M059J (cell line): ENCODE measurements at regions not wholly inside any gene's neighbourhood (a gene's known extent, or its start where the extent isn't known, plus 50 kb on each side); places are given as distances from the start of the nearest gene placed in this dataset.

Experiments used
- DNase-seq: peaks from one replicate; pipeline ENCODE4 v3.0.0-alpha.2; 2012; ENCODE audit warnings: low read depth

- DNase-seq: no peak
Measured at GRCh38 chr6:112717401-112717800, 370.3 kb downstream of the RFPL4B start.

GRCh38 chr6:112717856-112718255, 370.7 kb downstream of the RFPL4B start:
- DNase-seq: peak; percentile 20

GRCh38 chr6:112725541-112726085, 378.5 kb downstream of the RFPL4B start:
- no peak for DNase-seq

- no peak for DNase-seq
Measured at GRCh38 chr6:112735129-112735528, 388.0 kb downstream of the RFPL4B start.

- no peak for DNase-seq
Measured at GRCh38 chr6:112739766-112740165, 392.6 kb downstream of the RFPL4B start.

- DNase-seq: peak; percentile 11
Measured at GRCh38 chr6:112743323-112743722, 396.2 kb downstream of the RFPL4B start.

GRCh38 chr6:112744827-112745226, 397.7 kb downstream of the RFPL4B start:
- DNase-seq: no peak

- DNase-seq: no peak
Measured at GRCh38 chr6:112745765-112746164, 398.6 kb downstream of the RFPL4B start.

GRCh38 chr6:112749673-112750072, 402.5 kb downstream of the RFPL4B start:
- DNase-seq: no peak

GRCh38 chr6:112752305-112752704, 405.2 kb downstream of the RFPL4B start:
- DNase-seq: no peak

GRCh38 chr6:112752791-112753190, 405.7 kb downstream of the RFPL4B start:
- no peak for DNase-seq

GRCh38 chr6:112760831-112761230, 413.7 kb downstream of the RFPL4B start:
- peak; percentile 32 for DNase-seq

GRCh38 chr6:112761740-112762139, 414.6 kb downstream of the RFPL4B start:
- DNase-seq: no peak

GRCh38 chr6:112764377-112764776, 417.2 kb downstream of the RFPL4B start:
- no peak for DNase-seq

- DNase-seq: no peak
Measured at GRCh38 chr6:112770308-112770707, 423.2 kb downstream of the RFPL4B start.

GRCh38 chr6:112773187-112773586, 426.1 kb downstream of the RFPL4B start:
- DNase-seq: peak; percentile 41

- no peak for DNase-seq
Measured at GRCh38 chr6:112774319-112774718, 427.2 kb downstream of the RFPL4B start.

GRCh38 chr6:112780498-112781096, 433.5 kb downstream of the RFPL4B start:
- peak; percentile 84 for DNase-seq

GRCh38 chr6:112781241-112781640, 434.1 kb downstream of the RFPL4B start:
- peak; percentile 52 for DNase-seq

GRCh38 chr6:112785408-112785807, 438.3 kb downstream of the RFPL4B start:
- DNase-seq: no peak

- no peak for DNase-seq
Measured at GRCh38 chr6:112786801-112787200, 439.7 kb downstream of the RFPL4B start.

- no peak for DNase-seq
Measured at GRCh38 chr6:112787371-112787770, 440.2 kb downstream of the RFPL4B start.

- DNase-seq: no peak
Measured at GRCh38 chr6:112795316-112795715, 448.2 kb downstream of the RFPL4B start.

GRCh38 chr6:112796712-112797111, 449.6 kb downstream of the RFPL4B start:
- DNase-seq: no peak
